ENCODE measurements at regions not wholly inside any gene's neighbourhood (a gene's known extent, or its start where the extent isn't known, plus 50 kb on each side); places are given as distances from the start of the nearest gene placed in this dataset.

DNA sequence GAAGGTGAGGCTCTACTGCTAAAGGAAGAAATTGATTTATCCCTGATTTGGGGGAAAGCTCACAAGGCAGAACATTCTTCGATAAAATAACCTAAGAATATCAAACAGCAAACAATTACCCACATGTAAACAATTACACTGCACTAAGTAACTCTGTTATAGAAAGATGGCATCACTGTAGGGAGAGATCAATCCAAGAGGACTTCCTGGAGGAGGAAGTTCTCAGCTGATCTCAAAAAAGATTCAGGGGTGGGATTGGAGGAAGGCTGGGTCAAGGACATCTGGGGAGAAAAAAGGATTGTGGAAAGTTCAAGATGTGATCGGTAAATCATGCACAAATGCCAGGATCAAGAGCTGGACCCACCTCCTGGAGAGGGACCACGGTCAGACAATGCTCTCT lies 361.0 kb upstream of the SULF2 start:
- no peak for DNase-seq (ENCODE audit: low spot score)
- in situ Hi-C loops (cut with MboI; ENCODE audit: low sequenced_read_pairs, unreplicated experiment), result no loop called here
- TF ChIP-seq, protein P1, sequence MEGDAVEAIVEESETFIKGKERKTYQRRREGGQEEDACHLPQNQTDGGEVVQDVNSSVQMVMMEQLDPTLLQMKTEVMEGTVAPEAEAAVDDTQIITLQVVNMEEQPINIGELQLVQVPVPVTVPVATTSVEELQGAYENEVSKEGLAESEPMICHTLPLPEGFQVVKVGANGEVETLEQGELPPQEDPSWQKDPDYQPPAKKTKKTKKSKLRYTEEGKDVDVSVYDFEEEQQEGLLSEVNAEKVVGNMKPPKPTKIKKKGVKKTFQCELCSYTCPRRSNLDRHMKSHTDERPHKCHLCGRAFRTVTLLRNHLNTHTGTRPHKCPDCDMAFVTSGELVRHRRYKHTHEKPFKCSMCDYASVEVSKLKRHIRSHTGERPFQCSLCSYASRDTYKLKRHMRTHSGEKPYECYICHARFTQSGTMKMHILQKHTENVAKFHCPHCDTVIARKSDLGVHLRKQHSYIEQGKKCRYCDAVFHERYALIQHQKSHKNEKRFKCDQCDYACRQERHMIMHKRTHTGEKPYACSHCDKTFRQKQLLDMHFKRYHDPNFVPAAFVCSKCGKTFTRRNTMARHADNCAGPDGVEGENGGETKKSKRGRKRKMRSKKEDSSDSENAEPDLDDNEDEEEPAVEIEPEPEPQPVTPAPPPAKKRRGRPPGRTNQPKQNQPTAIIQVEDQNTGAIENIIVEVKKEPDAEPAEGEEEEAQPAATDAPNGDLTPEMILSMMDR (IDR thresholded peaks at IDR 0.05; ENCODE audit: borderline replicate concordance, control extremely low read depth, extremely low read depth, insufficient read depth, missing control alignments), result no peak

DNA sequence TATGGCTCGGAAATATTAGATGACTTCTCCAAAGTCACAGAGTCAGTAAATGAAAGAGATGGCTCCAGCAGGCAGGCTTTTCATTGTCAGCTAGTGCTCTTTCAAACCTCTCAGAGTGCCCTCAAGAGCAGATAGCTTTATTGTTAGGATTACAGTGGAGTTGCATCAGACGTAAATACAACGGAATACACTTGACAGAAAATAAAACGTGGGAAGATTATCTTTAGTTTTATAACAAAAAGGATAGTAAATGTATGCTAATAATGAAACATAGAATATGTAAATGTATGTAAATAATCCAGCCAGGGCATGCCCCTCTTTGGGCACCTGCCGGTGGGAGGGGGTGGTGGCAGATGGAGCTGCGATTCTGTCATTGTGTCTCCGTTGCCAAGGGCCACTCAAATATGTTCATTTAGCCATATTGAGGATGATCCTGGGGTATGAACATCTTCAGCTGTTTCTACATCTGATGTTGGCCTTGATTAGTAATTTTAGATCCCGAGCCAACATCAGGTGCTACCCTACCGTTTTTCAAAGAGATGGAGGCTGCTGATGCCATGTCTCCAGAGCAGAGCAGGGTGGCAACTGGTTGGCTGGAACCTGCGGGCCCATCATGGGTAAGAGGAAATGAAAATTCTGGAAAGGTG lies 358.3 kb upstream of the SULF2 start:
- in situ Hi-C loops (cut with MboI; ENCODE audit: low sequenced_read_pairs, unreplicated experiment), result no loop called here
- TF ChIP-seq, protein P1 (IDR thresholded peaks at IDR 0.05; ENCODE audit: borderline replicate concordance, control extremely low read depth, extremely low read depth, insufficient read depth, missing control alignments), result no peak

DNA sequence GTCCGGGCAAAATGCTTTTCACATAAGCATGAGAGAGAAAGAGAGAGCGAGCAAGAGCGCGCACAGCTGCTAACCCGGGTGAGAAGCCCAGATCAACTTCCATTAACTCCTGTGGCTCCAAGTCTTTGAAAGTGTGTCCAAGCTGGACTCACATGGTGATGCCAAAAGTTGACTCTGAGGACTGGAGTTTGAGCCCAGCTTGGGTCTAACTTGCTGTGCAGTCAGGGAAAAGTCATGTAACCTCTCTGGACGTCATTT lies 357.2 kb upstream of the SULF2 start:
- in situ Hi-C loops (cut with MboI; ENCODE audit: low sequenced_read_pairs, unreplicated experiment), result no loop called here
- DNase-seq (ENCODE audit: low spot score), result no peak
- TF ChIP-seq, protein P1 (IDR thresholded peaks at IDR 0.05; ENCODE audit: borderline replicate concordance, control extremely low read depth, extremely low read depth, insufficient read depth, missing control alignments), result no peak

More for the DNA sequence above, 358.3 kb upstream of the SULF2 start:
- no peak for DNase-seq (ENCODE audit: low spot score)

DNA sequence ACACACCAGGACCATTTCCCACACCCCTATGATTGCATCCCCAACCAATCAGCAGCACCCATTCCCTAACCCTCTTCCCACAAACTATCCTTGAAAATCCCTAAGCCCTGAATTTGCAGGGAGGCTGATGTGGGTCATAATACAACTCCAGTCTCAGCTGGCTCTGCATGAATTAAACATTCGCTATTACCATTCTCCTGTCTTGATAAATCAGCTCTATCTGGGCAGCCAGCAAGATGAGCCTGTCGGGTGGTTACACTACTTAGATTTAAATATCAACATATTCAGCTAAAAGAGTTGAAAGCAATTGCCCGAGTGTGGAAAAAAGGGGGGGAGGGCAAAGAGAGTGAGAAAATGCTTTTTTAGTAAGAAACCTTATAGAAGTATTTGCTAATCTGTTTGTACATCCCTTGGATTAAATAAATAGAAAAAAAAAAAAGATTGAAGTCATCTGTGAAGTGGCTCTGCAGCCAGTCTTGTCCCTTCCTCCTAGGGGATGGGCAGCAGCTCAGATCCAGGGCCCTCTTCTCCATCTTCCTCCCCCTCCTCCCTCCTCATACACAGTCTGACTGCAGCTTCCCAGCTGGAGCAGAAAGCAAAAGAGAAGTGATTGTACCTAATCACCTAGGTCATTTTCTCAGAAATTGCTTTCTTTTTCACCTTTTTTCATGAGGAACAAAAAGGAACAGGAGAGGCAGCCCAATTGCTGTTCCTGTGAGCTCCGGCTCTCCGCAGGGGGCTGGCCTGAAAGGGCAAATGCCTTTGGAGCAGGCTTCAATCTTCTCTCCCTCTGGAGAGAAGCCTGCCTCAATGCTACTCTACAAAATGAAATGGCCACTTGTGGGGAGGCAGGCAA lies 356.6 kb upstream of the SULF2 start:
- TF ChIP-seq, protein P1 (IDR thresholded peaks at IDR 0.05; ENCODE audit: borderline replicate concordance, control extremely low read depth, extremely low read depth, insufficient read depth, missing control alignments), result no peak
- in situ Hi-C loops (cut with MboI; ENCODE audit: low sequenced_read_pairs, unreplicated experiment), result no loop called here
- no peak for DNase-seq (ENCODE audit: low spot score)

DNA sequence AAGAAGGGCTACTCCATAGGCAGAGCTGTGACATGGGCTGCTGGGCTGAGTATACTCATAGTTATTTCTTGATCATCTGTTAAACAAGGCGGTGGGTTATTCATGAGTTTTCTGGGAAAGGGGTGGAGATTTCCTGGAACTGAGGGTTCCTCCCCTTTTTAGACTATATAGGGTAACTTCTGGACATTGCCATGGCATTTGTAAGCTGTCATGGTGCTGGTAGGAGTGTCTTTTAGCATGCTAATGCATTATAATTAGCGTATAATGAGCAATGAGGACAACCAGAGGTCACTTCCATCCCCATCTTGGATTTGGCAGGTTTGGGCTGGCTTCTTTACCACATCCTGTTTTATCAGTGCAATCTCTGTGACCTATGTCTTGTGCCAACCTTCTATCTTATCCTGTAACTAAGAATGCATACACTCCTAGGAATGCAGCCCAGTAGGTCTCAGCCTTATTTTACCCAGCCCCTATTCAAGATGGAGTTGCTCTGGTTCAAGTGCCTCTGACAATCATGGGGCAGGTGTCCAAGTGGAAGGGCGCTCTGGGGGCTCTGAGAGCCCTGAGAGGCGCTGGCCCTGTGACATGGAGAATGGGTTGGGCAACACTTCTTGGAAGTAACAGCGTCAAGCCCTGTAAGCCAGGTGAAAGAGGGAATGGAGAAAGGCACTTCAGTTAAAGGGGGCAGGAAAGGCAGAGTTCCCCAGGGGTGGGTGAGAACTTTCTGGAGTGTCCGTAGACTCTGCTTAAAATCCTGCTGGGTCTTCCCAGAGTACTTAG lies 354.2 kb upstream of the SULF2 start:
- in situ Hi-C loops (cut with MboI; ENCODE audit: low sequenced_read_pairs, unreplicated experiment), result no loop called here
- no peak for DNase-seq (ENCODE audit: low spot score)

DNA sequence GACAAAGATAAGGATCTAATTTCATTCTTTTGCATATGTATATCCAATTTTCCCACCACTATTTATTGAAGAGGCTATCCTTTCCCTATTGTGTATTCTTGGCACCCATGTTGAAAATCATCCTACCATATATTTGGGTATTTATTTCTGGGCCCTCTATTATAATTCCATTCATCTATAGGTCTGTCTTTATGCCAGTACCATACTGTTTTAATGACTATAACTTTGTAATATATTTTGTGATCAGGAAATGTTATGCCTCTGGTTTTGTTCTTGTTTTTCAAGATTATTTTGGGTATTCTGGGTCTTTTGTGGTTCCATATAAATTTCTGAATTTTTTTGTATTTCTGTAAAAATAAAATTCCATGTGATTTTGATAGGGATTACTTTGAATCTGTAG lies 347.6 kb upstream of the SULF2 start:
- TF ChIP-seq, protein P1 (IDR thresholded peaks at IDR 0.05; ENCODE audit: borderline replicate concordance, control extremely low read depth, extremely low read depth, insufficient read depth, missing control alignments), result no peak
- no peak for DNase-seq (ENCODE audit: low spot score)
- in situ Hi-C loops (cut with MboI; ENCODE audit: low sequenced_read_pairs, unreplicated experiment), result no loop called here

More for the DNA sequence above, 354.2 kb upstream of the SULF2 start:
- TF ChIP-seq, protein P1 (IDR thresholded peaks at IDR 0.05; ENCODE audit: borderline replicate concordance, control extremely low read depth, extremely low read depth, insufficient read depth, missing control alignments), result no peak
